ENCODE measurements at regions not wholly inside any gene's neighbourhood (a gene's known extent, or its start where the extent isn't known, plus 50 kb on each side); places are given as distances from the start of the nearest gene placed in this dataset.

DNA sequence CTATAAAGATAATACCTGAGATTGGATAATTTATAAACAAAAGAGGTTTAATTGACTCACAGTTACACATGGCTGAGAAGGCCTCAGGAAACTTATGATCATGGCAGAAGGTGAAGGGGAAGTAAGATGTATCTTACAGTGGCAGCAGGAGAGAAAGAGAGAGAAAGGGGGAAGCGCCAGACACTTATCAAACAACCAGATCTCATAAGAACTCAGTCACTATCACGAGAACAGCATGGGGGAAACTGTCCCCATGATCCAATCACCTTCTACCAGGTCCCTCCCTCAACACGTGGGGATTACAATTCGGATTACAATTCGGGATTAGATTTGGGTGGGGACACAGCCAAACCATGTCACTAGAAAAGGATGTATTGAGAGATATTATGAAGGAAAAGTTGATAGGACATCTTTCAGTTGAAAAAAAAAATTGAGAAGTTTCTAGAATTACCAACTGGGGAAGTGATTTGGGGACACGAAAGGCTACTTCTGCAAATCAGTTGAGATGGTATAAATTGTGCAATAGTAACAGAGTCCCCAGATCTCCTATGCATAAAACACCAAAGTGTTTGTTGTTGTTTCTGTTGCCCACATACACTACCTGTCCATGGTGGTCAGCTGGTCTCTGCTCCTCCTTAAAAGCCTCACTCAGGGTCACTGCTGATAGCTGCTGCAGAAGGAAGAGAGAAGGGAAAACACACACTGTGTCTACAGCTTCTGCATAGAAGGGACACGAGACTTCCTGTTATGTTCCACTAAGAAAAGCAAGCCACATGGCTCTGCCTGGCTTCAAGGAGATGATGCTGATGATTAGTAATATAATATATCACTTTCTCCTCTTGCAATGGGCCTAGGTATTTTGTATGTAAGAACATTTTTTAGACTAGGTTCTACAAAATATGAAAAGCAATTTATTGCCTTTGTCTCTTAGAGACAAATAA is 465.5 kb downstream of the PDZRN4 start:
- Histone ChIP-seq H2BK5ac (ENCODE audit: low read depth, low read length, poor library complexity, severe bottlenecking) (no peak overlapping the region), H4K20me1 (ENCODE audit: insufficient read depth, low read length) (no peaks in the 10 kb centered on the region), H2BK15ac (ENCODE audit: low read depth, low read length) (no peak overlapping the region), H2AK9ac (replicated peaks; ENCODE audit: low read depth, low read length, poor library complexity) (no peak overlapping the region), H3K14ac (replicated peaks; ENCODE audit: low read depth, low read length) (no peak overlapping the region), H2AK5ac (ENCODE audit: low read depth, low read length) (no peak overlapping the region), H3K36me3 (ENCODE audit: control insufficient read depth, insufficient read depth, low read length) (no peaks in the 10 kb centered on the region), H3K4me2 (ENCODE audit: low read depth, low read length) (no peak overlapping the region), H3K4me3 (ENCODE audit: insufficient read depth, low read depth, low read length) (no peak overlapping the region), H3K9me3 (ENCODE audit: control insufficient read depth, insufficient read depth, low read length) (no peaks in the 10 kb centered on the region), H3K4ac (ENCODE audit: low read depth, low read length) (no peak overlapping the region), H3K9me1 (ENCODE audit: insufficient read depth, low read length) (no peaks in the 10 kb centered on the region), H3K23ac (ENCODE audit: low read depth, low read length) (no peak overlapping the region), H2AFZ (replicated peaks; ENCODE audit: low read length, poor library complexity) (no peak overlapping the region), H4K5ac (ENCODE audit: low read depth, low read length) (no peak overlapping the region), H3K18ac (ENCODE audit: low read depth, low read length) (no peak overlapping the region), H3K56ac (ENCODE audit: extremely low read depth, insufficient read depth, low read length) (no peak overlapping the region), H3K27ac (ENCODE audit: insufficient read depth, low read length) (no peak overlapping the region), H3K9ac (ENCODE audit: low read depth, low read length) (no peak overlapping the region), H2BK120ac (ENCODE audit: low read depth, low read length) (no peak overlapping the region), H4K8ac (ENCODE audit: low read depth in 2 of 2, low read length in 2 of 2) (no peak overlapping the region), H2BK20ac (ENCODE audit: low read depth, low read length) (no peak overlapping the region), H4K91ac (ENCODE audit: insufficient read depth, low read depth, low read length) (no peak overlapping the region), H3K4me1 (ENCODE audit: control insufficient read depth, insufficient read depth, low read length) (no peaks in the 10 kb centered on the region), H3K79me1 (ENCODE audit: low read depth in 1 of 2, low read length in 2 of 2) (no peaks in the 10 kb centered on the region), H3K27me3 (ENCODE audit: control insufficient read depth, insufficient read depth, low read length) (no peaks in the 10 kb centered on the region)
- dilution Hi-C loops (cut with HindIII; ENCODE audit: low sequenced_read_pairs, unreplicated experiment) (no loop called here), intact Hi-C loops (cut with micrococcal nuclease) (no loop called here), in situ Hi-C loops (cut with MboI; ENCODE audit: low sequenced_read_pairs) (no loop called here)
- no CpG with 5 or more reads among the region's 7 CpGs for WGBS, 2 experiments (ENCODE audit: extremely low coverage in 2 of 2, insufficient read length in 1 of 2)
- TF ChIP-seq CEBPB (IDR thresholded peaks at IDR 0.05; ENCODE audit: low read depth, low read length): peak; percentile 27; the same call in 1 of the 2 replicates
- no peak for TF ChIP-seq SMC3 (IDR thresholded peaks at IDR 0.05; ENCODE audit: low read depth, low read length)
- TF ChIP-seq FOS (IDR thresholded peaks at IDR 0.05; ENCODE audit: low read depth, low read length): no peak
- TF ChIP-seq, protein P1, sequence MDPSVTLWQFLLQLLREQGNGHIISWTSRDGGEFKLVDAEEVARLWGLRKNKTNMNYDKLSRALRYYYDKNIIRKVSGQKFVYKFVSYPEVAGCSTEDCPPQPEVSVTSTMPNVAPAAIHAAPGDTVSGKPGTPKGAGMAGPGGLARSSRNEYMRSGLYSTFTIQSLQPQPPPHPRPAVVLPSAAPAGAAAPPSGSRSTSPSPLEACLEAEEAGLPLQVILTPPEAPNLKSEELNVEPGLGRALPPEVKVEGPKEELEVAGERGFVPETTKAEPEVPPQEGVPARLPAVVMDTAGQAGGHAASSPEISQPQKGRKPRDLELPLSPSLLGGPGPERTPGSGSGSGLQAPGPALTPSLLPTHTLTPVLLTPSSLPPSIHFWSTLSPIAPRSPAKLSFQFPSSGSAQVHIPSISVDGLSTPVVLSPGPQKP (IDR thresholded peaks at IDR 0.05; ENCODE audit: borderline replicate concordance, low read depth, low read length): no peak
- no peak for TF ChIP-seq RCOR1 (IDR thresholded peaks at IDR 0.05; ENCODE audit: insufficient replicate concordance, low read length)
- ChIA-PET CTCF (no interaction called here), POLR2A (ENCODE audit: unreplicated experiment) (no interaction called here)
- no peak for DNase-seq
- ATAC-seq (ENCODE audit: low read depth): no peak
- no TSS peak for BruUV-seq (replicated peaks)

All from IMR-90 (cell line).